Cerebellar cortex (tissue), 1 donor: ENCODE measurements at regions not wholly inside any gene's neighbourhood (a gene's known extent, or its start where the extent isn't known, plus 50 kb on each side); places are given as distances from the start of the nearest gene placed in this dataset.

Source experiments
- DNase-seq: peaks from one replicate; pipeline ENCODE4 v3.0.0-alpha.2; 2015; ENCODE audit warnings: low spot score

GRCh38 chr11:81022057-81022456, 1581.2 kb upstream of the TENM4 start:
- DNase-seq = no peak

DNA sequence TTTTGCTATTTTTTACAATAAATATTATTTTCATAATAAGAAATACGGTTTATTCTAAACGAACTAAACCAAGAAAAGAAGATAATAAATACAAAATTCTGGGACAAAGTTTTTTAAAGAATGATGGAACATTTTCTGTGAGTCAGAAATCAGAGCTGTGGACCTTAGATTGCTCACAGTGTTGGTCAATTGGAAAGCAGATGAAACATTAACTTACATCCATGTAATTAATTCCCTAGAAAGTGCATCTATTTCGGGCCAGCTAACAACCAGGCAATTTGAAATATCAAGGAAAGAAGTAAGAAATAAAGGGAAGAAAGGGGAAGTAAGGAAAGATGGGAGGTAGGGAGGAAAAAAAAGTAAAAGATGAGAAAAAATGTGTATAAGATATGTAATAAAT, 1569.8 kb upstream of the TENM4 start:
- no peak for DNase-seq

- DNase-seq = no peak
Measured at GRCh38 chr11:81007046-81007445, 1566.2 kb upstream of the TENM4 start.

- no peak for DNase-seq
Measured at GRCh38 chr11:81005595-81005994, 1564.8 kb upstream of the TENM4 start.

- DNase-seq = no peak
Measured at GRCh38 chr11:81004576-81004975, 1563.7 kb upstream of the TENM4 start.

DNA sequence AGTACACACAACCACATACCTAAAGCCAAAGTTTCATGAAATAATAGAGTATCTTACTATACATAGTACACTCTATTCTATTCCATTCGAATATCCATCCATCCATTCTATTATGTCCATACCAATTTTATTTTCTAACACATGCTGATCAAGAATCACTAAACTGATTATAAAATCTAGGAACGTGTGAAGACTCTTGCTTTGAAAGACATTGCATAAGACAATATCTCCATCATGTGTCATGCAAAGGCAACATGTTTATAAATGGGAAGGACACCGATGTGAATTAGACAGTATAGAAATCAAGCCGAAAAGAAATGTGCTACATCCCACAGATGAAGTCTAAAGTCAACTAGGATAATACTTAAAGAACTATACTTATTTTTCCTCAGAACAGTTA, 1561.5 kb upstream of the TENM4 start:
- DNase-seq = no peak

DNA sequence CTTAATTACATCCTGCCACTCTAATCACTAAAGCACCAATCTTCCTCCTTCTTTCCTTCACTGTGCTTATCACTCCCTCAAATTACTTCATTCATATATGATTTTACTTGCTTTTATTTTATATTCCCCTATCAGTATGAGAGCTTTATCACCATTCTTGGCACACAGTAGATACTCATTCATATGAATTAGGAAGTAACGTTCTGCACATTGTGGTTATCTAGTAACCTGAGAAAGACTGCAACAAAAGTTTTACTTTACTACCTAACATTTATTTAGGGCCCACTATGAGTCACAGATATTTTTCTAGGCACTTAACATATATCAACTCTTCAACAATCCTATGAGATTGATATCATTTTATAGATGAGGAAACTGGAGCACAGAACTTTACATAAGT, 1559.9 kb upstream of the TENM4 start:
- DNase-seq = no peak

DNA sequence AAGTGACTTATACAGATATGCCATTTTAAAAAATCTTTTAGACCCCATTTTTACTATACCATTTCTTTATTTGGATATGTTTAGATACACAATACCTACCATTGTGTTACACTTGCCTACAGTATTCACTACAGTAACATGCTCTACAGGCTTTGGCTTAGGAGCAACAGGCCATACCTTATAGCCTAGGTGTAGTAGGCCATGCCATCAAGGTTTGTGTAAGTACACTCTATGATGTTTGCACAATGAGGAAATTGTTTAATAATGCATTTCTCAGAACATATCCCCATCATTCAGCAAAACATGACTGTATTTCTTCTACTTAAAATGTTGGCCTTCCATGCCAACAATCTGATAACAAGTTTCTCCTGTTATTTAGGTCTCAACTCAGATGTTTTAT, 1559.5 kb upstream of the TENM4 start:
- DNase-seq = no peak

- DNase-seq = no peak
Measured at GRCh38 chr11:80995523-80995922, 1554.7 kb upstream of the TENM4 start.

DNA sequence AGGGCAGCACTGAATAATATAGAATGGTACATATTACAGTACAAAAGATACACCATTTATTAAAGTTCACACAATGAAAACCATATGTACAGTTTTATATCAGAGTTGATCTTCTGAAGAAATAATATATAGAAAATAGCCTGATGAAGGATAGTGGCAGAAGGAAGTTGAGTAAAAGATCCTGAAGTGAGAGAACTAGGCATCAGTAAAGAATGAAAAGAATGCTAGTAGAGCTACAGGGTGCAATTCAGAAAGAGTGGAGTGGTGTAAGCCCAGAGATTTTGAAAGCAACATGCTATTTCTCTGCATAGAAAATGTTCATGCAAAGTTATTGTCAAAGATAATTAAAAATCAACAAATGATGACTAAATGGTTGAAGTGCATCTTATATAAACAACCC, 1552.7 kb upstream of the TENM4 start:
- DNase-seq = no peak

DNA sequence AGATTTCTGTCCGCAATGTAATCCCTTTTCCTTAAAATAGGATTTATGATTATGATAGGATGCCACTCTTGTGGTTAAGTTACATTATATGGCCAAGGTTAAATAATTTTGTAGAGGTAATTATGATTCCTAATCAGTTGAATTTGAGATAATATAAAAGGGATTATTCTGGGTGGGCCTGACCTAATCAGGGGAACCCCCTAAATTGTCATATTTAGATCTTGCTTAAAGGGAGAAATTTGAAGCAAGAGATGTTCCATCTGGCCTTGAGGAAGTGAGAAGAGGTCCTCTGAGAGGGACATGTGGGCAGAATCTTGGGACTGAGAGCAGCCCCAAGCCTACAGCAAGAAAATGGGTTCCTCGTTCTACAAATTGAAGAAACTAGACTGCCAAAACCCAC, 1550.1 kb upstream of the TENM4 start:
- no peak for DNase-seq

- DNase-seq = no peak
Measured at GRCh38 chr11:80987171-80987570, 1546.3 kb upstream of the TENM4 start.

- no peak for DNase-seq
Measured at GRCh38 chr11:80986421-80987074, 1545.7 kb upstream of the TENM4 start.

DNA sequence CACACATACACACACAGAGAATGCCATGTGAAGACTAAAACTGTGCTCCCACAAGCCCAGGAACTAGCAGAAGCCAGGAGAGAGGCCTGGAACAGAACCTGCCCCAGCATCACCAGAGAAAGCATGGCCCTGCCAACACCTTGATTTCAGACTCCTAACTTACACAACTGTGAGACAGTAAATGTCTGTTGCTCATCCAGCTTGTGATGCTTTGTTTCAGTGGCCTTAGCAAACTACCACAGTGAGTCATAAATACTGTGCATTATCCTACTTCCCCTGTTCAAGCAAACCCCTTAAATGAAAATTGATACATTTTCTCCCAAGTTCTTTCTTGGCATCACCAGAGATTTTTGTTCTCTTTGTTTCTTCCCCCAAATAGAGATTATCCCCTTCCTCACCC, 1539.4 kb upstream of the TENM4 start:
- no peak for DNase-seq

GRCh38 chr11:80973786-80974185, 1533.0 kb upstream of the TENM4 start:
- DNase-seq = no peak

- no peak for DNase-seq
Measured at GRCh38 chr11:80970037-80970436, 1529.2 kb upstream of the TENM4 start.

- no peak for DNase-seq
Measured at GRCh38 chr11:80967649-80968048, 1526.8 kb upstream of the TENM4 start.

DNA sequence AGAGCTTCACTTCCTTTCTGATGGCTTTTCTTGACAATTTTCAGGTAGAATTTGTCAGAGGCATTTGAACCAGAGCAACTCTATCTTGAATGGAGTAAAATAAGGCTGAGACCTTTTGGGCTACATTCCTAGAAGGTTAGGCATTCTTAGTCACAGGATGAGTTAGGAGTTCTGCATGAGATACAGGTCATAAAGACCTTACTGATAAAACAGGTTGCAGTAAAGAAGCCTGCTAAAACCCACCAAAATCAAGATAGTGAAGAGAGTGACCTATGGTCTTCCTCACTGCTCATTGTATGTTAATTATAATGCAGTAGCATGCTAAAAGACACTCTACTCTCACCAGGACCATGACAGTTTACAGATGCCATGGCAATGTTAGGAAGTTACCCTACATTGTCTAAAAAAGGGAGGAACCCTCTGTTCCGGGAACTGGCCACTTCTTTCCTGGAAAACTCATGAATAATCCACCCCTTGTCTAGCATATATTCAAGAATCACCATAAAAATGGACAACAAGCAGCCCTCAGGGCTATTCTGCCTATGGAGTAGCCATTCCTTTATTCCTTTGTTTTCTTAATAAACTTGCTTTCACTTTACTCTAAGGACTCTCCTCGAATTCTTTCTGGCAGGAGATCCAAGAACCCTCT, 1519.7 kb upstream of the TENM4 start:
- no peak for DNase-seq

GRCh38 chr11:80959751-80960150, 1518.9 kb upstream of the TENM4 start:
- no peak for DNase-seq

DNA sequence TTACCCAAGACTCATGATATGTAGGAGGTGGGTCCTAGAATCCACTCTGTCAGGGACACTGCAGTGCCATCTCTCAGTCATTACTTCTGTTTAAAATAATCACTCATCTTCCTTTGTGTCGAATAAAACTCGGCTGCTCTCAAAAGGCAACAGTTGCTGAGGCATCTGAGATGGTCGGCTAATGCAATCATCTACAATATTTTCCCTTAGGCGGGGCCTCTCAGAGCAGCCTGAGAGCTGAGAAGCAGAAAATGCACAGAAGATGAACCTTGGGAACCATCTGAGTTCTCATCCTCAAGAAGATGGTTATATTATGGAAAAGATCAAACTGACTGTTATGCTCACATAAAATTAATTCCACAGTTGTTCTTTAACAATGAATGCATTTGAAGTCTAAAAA, 1518.2 kb upstream of the TENM4 start:
- DNase-seq = no peak

DNA sequence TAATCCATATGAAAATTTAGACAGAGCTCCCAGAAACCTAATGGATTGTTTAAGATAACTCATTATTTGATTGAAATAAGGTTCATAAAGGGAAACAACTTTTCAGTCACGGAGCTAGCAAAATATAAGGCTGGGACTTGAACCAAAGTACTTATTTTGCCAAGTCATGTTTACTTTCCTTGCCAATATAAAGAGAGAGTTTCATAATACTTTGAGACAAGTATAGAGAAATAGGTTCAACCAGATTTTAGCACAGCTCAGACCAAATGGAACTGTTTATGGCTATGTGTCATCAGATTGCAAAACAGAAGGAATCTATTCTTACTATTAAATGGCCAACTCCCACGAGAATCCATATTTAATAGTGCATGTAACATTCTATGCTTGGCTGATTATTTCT, 1517.5 kb upstream of the TENM4 start:
- no peak for DNase-seq

GRCh38 chr11:80955588-80955987, 1514.8 kb upstream of the TENM4 start:
- no peak for DNase-seq

DNA sequence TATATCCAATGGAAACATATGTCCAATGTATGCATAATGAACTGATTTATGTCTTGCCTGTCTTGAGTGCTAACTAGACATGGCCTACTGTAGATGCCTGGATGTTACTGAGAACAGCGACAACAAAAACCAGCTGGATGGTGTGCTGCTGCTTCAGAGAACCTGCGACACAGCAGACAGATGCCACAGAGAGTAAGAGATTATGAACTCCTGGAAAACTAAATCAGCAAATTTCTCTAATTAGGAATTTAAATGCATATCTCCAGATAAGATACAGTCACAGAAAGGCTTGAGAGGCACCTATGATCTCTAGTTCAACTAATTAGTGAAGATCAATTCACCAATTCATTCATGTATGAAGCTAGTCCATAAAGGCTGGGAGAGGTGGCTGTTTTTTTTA, 1508.0 kb upstream of the TENM4 start:
- DNase-seq = no peak

DNA sequence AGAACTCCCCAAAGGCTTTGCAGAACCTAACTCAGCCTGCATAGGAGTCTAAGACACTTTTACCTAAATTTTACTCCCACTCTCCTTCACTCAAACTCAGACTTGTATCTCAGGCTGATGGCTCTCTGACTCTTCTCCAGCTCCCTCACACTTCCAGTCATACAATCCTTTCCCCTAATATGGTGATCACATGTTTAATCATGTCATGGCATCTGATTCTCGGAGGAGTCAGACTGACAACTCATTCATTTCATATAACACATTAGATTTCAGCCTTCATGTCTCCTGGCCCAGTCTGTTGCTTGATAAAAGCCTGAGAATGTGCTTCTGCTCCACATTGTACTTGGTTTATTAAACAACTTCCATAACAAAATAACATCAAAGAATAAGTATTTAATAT, 1503.9 kb upstream of the TENM4 start:
- DNase-seq = no peak
